GM10248 (cell line): ENCODE measurements at regions not wholly inside any gene's neighbourhood (a gene's known extent, or its start where the extent isn't known, plus 50 kb on each side); places are given as distances from the start of the nearest gene placed in this dataset.

ENCODE experiments used
- CTCF ChIA-PET: fragments of 300-600 bp; sonication (Branson Sonifier 250); formaldehyde crosslinking; extraction: SDS; loops from one replicate; lab custom pipeline; 2021; ENCODE audit warnings: antibody characterized with exemption; lab: Yijun Ruan, JAX
- POLR2A ChIA-PET: fragments of 350-650 bp; sonication (Branson Sonifier 250); formaldehyde crosslinking; extraction: SDS; loops from one replicate; lab custom pipeline; 2020; ENCODE audit warnings: antibody characterized with exemption; lab: Yijun Ruan, JAX
- DNase-seq: peaks from one replicate; pipeline ENCODE4 v3.0.0; 2012; ENCODE audit errors: extremely low spot score
- TF ChIP-seq, protein P1 (sequence below): IDR thresholded peaks from 2 replicates; pipeline ENCODE4 v1.5.1; 2012; ENCODE audit warnings: mild to moderate bottlenecking, low read depth; ENCODE audit errors: extremely low read depth, missing control alignments, control extremely low read depth

DNA sequence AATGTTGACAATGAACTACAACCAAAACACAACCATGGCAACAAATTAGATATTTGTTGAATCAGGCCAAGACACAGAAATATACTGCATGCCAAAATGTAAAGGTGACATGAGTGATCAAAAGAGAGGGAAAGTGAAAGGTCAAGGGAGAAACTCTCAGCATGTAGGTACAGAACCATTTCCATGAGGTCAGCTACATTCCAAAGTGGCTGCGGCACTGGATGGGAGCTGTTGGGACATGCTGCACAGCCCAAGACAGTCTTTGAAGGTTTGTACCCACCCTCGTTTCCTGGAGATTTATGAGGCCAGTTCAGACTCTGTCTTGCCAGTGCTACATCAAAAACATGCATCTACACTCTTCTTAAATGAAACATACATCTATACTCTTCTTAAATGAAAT lies 579.9 kb downstream of the BMP2 start:
- TF ChIP-seq, protein P1, sequence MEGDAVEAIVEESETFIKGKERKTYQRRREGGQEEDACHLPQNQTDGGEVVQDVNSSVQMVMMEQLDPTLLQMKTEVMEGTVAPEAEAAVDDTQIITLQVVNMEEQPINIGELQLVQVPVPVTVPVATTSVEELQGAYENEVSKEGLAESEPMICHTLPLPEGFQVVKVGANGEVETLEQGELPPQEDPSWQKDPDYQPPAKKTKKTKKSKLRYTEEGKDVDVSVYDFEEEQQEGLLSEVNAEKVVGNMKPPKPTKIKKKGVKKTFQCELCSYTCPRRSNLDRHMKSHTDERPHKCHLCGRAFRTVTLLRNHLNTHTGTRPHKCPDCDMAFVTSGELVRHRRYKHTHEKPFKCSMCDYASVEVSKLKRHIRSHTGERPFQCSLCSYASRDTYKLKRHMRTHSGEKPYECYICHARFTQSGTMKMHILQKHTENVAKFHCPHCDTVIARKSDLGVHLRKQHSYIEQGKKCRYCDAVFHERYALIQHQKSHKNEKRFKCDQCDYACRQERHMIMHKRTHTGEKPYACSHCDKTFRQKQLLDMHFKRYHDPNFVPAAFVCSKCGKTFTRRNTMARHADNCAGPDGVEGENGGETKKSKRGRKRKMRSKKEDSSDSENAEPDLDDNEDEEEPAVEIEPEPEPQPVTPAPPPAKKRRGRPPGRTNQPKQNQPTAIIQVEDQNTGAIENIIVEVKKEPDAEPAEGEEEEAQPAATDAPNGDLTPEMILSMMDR, result no peak
- no peak for DNase-seq
- ChIA-PET CTCF (interaction anchor here (0.5 kb wide), 1 partner anchor 266 kb away, joined by 4 read pairs; no protein-coding TSS in a partner anchor), POLR2A (no interaction called here)

DNA sequence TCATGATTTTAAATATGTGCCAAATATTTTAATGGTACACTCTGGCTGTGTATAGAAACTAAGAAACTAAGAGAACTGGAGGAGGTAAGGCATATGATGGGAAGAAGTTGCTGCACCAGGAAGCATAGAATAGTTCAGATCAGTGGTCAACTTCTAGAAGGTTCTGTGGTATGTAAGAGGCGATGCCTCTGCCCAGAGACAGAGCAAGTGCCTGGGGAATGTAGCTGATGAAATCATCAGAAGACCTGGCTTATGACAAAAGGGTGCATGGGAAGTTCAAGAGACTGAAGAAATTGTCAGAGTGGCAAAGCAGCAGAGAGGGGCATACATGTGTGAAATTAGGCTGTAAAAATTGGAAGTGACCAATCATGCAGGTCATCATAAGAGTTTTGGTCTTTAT lies 580.8 kb downstream of the BMP2 start:
- ChIA-PET POLR2A (no interaction called here), CTCF (no interaction called here)
- no peak for DNase-seq
- TF ChIP-seq, protein P1, result no peak

DNA sequence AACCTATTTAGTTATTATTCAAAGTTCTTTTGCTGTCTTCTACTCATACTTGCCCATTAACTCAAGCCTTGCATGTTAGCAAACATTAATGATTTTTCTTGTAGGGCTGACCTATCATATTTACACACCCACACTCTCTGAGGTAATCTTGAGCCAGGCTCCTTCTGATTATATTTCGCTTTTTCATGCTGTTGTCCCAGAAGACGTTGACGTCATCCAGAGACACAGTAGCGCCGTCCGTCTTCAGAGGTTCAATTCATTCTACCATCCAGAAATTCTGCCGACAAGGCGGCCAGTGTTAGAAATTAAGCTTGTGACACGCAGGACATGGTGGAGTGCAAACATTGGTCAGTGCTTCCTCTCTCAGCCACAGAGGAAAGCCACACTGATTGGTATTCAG lies 584.7 kb downstream of the BMP2 start:
- ChIA-PET CTCF (no interaction called here), POLR2A (no interaction called here)
- DNase-seq, result no peak
- TF ChIP-seq, protein P1, result no peak

DNA sequence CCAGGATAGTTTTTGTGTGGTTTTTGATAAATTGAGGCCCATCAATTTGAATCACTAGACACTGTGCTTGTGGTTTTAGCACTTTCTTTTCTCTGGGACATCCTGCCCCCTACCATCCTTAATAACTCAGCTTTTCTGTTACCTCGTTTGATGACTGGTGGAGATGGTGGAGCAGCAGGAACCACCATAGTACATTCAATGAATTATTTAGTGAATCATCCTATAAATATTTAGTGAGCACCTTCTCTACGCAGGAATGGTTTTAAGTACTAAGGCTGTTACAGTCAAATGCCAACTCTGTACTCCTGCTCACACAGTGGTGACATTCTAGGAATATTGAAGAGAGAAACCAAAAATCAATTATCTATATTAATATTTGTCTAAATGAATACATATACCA lies 585.2 kb downstream of the HAO1 start:
- ChIA-PET POLR2A (no interaction called here), CTCF (no interaction called here)
- TF ChIP-seq, protein P1, result no peak
- DNase-seq, result no peak

DNA sequence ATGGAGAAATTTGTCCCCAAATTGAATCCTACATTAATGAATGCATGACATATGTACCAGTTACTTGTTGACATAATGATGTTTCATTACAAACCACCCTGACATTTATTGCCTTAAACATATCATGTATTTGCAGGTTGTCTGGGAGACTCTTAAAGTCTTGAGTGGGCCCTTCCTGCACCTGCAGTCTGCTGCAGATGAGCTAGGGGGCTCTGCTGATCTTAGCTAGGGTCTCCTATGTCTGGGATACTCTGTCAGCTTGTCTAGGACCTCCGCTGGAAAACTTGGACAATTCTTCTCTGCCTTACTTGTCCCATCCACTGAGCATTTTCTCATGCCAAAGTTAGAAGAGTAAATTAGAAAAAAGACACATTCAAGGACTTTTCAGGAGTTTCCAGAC lies 581.6 kb downstream of the HAO1 start:
- CTCF ChIA-PET, result interaction anchor here (1.3 kb wide), 1 partner anchor 17 kb away, joined by 3 read pairs; no protein-coding TSS in a partner anchor
- TF ChIP-seq, protein P1, result no peak
- DNase-seq, result no peak
- POLR2A ChIA-PET, result no interaction called here

DNA sequence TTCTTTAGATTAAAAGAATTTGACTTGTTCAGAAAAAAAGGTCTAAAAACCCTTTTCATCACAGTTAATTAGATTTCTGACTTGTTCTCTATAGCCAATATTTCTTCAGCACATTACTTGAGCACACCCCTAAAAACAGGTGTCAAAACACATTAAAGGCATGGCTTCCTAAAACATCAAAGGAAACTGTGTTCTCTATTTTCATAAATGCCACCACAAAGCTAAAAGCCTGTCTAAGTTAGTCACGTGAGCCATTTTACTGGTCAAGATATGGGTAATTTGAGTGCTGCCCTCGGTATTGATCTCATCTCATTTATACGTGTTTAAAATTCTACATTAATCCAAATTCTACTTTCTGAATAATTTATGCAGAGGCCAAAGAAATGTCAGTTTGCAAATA lies 580.5 kb downstream of the HAO1 start:
- ChIA-PET POLR2A (no interaction called here), CTCF (no interaction called here)
- TF ChIP-seq, protein P1, result no peak
- DNase-seq, result no peak

DNA sequence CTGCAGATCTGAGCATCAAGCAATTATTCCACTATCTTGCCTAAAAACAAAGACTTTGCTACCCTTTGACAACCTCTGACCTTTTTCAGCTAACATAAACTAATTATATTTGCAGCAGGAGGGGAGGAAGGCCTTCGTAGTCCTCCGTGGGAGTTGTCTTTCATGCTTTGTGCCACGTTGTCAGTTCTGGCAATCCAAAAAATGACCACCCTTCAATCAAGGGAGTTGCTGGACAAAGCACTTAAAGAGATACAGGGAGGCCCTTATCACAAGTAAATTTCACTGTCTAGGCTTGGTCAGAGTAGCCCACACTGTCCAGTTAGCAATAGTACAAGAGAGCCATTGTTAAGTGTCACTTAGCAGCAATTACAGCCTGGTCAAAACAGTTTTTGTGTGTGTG lies 578.9 kb downstream of the HAO1 start:
- POLR2A ChIA-PET, result no interaction called here
- CTCF ChIA-PET, result no interaction called here
- TF ChIP-seq, protein P1, result no peak
- DNase-seq, result no peak
